HG03342 (cell line): ENCODE measurements at regions not wholly inside any gene's neighbourhood (a gene's known extent, or its start where the extent isn't known, plus 50 kb on each side); places are given as distances from the start of the nearest gene placed in this dataset.

ENCODE experiments used
- ATAC-seq: cut with Tn5 transposase; IDR thresholded peaks from one replicate; pipeline ENCODE4 v1.9.1; 2021; ENCODE audit warnings: mild to moderate bottlenecking, moderate library complexity; ENCODE audit not compliant: unreplicated experiment

GRCh38 chr14:31943217-31943799 is 133.8 kb upstream of the ARHGAP5 start:
- ATAC-seq = no peak

DNA sequence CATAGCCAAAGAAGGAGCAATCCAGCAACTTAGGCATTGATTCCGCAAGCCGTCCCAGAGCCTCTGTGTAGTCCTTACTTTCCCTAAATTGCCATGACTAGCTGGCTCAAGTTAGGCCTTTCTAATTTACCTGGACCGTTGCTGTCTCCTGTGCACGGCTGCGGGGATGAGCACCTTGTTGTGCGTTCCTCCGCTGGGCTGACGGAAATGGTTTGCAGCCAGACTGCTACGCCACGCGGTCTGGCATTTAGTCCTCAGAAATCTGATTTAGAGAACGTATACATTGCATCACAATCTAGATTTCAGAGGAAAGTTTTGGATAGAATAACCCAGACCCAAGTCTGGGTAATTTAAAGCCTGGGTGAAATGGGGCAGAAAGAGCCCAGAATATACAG is 133.2 kb upstream of the ARHGAP5 start:
- no peak for ATAC-seq

DNA sequence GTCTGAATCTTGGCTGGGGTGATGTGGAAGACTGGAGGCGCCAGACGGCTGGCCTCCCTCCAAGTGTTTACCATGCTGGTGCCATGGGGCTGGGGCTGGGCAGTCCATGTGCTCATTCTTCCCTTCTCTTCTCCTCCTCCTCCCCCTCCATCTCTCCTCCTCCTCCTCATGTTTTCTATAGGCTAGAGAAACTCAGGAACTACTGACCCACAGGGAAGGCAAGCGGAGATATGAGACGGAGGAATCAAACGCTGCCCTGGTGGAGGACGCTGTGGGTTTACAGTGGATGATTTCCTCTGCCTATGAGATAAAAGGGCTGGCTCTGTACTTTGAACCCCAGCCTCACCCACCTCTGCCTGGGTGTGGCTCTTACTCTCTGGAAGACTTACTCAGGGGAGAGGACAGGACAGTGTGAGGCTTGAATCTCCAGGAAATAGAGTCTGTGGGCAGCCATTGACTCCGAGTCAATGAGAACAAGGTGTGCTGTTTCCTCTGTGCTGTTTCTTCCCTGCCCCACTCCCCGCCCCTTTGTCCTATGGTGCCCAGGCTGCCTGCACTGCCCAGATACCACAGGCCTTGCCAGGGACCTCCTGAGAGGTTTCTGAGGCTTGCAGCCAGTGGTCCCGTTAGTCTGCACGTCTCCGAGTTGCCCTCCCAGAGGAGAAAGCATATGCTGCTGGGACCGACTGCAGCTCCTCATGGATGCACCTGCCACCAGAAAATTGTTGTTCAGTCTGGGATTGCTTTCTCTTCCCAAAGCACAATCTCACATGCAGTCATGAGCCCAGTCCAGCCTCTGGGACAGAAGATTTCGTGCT is 132.6 kb upstream of the ARHGAP5 start:
- no peak for ATAC-seq

DNA sequence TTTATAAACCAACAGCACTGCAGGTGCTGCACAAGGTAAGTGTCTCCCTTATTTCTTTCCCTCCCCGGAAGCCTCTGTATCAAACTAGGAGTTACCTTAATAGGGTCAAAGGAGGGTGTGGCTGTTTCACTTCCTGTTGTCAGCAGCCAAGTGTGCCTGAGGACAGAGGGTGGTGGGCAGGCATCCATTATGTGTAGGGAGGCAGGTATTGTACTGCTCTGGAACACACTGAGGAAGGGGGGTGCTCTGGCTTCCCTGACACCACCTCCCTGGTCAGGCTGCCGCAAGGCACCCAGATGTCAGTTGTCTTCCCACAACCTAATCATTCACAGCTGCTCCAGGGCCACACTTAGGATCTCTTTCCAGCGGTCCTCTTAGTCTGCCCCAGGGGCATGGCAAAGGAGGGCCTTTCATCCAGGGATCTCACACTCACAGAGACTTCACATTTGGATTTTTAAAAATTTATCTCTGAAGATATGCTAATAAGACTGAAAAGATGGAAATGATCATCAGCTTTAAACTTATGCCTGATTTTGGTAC is 132.0 kb upstream of the ARHGAP5 start:
- peak; percentile 72 for ATAC-seq

DNA sequence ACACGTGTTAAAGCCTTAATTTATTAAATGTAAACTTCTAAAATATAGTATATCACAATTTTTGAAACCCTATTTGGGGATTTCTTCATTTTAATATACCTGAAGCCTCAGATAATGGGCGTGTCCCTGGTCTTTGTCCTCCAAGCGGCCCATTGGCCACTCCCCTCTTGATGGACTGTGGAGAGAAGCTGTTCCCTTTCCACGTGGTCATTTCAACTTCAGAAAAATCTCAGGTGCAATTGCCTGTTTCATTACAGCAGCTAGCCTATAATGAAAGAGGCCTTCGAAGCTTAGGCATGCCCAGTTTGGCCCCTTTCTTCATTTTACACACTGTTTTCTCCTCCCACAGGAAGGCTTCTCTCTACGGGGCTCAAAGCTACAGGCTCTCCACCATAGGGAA is 131.4 kb upstream of the ARHGAP5 start:
- ATAC-seq = no peak

DNA sequence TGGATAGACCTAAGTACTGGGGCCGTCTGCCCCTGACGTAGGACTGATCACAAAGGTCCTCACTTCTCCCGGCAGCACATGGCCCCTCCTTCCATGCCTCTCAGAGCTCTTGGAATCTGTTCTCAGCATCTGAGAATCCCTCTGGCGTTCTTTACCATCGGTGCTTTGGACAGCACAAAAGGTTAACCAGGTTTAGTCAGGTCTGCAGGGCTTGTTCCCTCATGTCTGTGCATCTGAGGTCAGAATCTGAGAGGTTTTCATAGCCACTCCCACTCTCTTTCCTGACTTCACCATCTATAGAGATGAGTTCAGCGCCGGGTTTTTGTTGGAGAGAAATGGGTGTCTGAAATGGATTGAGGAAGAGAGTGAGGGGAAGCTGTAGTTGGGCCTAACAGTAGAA is 130.0 kb upstream of the ARHGAP5 start:
- no peak for ATAC-seq

GRCh38 chr14:31947680-31948595 is 129.2 kb upstream of the ARHGAP5 start:
- no peak for ATAC-seq

- no peak for ATAC-seq
These were observed 127.4 kb upstream of the ARHGAP5 start for GRCh38 chr14:31949709-31950108.

DNA sequence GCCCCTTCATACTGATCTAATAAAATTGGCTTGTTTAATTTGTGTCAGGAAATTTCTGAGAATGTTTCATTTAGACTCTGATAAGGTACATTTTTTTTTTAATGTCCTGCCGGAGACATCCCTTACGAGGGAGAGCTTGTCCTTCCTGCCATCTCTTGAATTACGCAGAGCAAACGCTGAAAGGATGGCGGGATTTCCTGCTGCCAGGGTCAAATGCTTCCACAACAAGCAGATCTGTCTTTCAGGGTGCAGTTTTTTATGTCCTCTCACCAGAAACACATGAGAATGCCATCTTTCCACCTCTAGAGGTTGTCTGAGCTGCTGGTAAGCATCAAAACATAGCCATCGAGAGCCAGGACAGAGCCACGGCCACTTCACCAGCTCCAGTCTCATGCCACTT is 126.8 kb upstream of the ARHGAP5 start:
- no peak for ATAC-seq

GRCh38 chr14:31950764-31951637 is 126.1 kb upstream of the ARHGAP5 start:
- no peak for ATAC-seq

- ATAC-seq = no peak
These were observed 125.5 kb upstream of the ARHGAP5 start for GRCh38 chr14:31951638-31951964.

DNA sequence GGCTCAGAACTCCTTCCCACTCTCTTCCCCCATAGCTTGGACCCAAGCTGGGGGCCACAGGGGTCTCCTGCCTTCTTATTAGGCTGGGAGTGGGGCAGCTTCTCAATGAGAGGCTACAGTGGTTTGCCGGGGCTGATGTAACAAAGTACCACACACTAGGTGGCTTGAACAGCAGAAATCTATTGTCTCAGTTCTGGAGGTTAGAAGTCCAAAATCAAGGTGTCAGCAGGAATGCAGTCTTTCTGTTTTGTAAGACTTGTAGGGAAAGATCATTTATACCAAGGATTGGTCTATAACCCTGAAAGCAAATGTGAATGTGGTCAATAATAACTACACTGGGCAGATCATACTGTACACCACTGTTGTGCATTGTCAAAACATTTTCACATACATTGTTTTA is 124.5 kb upstream of the ARHGAP5 start:
- no peak for ATAC-seq

GRCh38 chr14:31953210-31953609 is 123.9 kb upstream of the ARHGAP5 start:
- ATAC-seq = no peak

DNA sequence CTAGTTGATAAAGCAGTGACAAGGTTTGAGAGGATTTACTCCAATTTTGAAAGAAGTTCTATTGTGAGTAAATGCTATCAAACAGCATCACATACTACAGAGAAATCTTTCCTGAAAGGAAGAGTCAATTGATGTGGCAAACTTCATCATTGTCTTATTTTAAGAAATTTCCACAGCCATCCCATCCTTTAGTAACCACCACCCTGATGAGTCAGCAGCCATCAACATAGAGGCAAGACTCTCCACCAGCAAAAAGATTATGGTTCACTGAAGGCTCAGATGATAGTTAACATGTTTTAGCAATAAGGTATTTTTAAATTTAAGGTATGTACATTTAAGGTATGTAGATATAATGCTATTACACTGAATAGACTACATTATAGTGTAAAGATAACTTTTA is 122.1 kb upstream of the ARHGAP5 start:
- ATAC-seq = no peak

GRCh38 chr14:31955936-31956579 is 121.0 kb upstream of the ARHGAP5 start:
- no peak for ATAC-seq

DNA sequence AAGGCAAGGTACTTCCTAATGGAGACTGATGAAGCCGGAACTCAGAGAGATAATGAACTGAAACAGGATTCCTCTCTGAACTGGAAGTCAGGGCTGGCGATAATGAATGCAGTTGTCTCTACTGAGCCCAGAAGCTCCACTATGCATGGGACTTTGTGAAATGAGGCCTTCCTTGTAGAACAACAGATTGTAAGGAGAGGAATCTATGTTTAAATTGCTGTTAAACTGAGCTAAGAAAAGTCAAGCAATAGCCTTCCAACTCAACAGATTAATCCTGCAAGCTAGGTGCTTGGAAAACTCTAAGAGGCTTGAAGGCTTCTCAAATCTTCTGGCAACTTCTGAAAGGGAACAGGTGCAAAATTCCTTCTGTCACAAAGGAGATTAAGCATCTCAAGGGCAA is 119.5 kb upstream of the ARHGAP5 start:
- ATAC-seq = no peak

DNA sequence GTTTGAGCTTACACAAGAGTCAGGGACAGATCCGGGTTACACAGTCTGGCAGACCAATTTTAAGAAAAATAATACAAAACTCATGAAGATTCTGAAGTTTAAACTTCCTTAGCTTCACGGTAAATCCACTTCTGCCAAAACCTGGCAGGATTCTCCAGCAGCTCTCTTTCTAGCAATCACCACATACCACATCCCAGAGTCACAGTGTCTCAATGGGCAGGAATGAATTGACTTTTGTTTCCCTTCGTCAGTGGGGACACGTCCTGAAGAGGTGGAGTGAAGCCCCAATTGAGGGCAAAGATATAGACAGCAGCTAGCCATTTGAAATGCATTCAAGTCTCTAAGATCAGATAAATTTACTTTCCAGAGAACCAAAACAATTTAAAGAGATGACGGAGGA is 117.1 kb upstream of the ARHGAP5 start:
- ATAC-seq = no peak

- no peak for ATAC-seq
These were observed 115.2 kb upstream of the ARHGAP5 start for GRCh38 chr14:31961896-31962295.

DNA sequence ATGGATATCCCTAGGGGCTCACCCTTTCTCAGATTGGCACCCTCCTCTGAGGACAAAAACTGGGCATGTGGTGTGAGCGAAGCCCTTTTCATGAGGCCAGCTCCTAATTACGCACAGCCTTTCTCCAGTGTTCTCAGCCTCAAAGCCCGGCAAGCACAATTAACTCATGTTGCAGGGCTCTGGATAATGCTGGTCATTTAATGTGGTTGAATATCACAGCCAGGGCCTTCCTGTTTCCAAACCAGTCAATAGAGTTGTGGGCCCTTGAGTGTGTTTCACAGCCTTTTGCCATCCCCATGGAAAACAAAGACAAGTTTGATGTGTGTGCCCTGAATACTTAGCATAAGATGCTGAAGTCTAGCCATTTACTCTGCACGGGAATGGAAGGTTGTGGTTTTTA is 114.2 kb upstream of the ARHGAP5 start:
- ATAC-seq = no peak

DNA sequence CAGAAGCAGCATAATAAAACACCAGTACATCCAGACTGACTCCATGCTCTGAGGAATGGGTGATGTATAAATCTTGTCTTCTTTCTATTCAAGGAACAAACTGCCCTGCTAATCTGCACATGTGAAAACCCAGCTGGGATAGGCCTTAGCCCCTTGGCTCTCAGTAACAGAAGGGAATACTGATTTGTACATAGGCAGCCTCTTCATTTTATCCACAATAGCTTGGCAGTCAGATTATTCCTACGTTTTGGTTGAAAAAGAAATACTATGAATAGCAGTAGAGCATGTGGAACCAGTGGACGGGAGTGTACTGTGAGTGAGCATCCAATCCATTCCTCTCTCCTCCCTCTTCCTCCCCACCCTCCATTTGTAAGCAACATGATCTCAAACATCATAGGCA is 113.5 kb upstream of the ARHGAP5 start:
- no peak for ATAC-seq
